ENCODE measurements at regions not wholly inside any gene's neighbourhood (a gene's known extent, or its start where the extent isn't known, plus 50 kb on each side); places are given as distances from the start of the nearest gene placed in this dataset.

DNA sequence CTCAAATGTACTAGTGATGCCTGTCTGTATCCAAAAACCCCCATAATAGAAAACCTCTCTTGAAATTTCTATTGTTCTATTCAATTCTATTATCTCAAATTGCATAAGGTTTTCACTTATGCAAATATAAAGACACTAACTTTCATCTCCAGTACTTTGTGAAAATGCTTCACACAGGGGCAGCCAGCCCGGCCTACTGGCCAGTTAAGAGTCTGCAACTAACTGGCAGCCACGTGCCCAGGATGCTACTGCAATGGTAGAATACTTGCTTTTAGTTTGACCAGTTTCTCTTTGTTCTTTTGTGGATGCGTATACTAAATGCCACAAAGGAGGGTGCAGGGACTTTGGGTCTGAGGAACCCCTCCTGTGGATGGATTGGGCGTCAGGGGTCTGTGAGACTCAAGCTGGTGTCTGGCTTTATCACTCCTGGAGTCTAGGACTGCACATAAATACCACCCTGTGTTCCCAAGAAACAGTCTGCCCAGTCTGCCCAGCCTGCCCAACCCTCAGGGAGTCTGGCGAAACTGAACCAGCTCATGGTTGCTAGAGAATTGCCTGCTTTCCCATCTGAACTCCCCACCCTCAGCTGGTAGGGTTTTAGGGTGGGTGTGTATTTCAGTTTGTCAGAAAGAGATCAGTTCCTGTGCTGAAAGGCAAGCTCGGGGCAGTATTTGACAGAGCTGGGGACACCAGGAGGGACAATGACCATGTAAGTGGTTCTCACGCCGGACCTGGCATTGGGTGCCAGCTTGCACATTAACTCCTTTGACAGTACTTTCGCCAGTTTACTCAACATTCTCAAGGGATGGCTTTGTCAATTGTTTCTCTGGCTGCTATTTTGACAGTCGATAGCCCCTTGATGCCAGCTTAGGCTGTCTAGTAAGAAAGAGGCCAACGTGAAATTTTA is 558.2 kb upstream of the JAG1 start:
- in situ Hi-C loops (cut with MboI; ENCODE audit: low sequenced_read_pairs), result no loop called here

GRCh38 chr20:11232896-11233295 is 559.1 kb upstream of the JAG1 start:
- in situ Hi-C loops (cut with MboI; ENCODE audit: low sequenced_read_pairs), result no loop called here

GRCh38 chr20:11234181-11234580 is 560.4 kb upstream of the JAG1 start:
- in situ Hi-C loops (cut with MboI; ENCODE audit: low sequenced_read_pairs), result no loop called here

GRCh38 chr20:11234608-11235007 is 560.8 kb upstream of the JAG1 start:
- in situ Hi-C loops (cut with MboI; ENCODE audit: low sequenced_read_pairs), result no loop called here

DNA sequence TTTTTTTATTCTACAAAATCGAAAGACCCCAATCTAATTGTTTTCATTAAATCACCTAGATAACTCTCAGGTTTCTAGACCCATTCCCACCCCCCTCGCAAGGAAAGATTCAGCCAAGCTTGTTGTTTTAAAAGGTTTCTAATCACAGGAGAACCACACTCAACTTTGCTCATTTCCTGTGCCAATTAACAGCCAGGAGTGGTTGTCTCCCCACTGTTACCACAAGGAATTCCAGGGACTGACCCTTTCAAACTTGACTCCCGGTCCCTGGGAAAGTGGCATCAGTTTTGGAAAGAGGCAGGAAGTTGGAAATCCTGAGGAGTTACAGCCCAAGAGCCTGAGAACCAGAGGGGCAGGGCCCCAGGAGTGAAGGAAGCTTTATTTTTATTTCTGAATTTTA is 561.3 kb upstream of the JAG1 start:
- in situ Hi-C loops (cut with MboI; ENCODE audit: low sequenced_read_pairs), result no loop called here

GRCh38 chr20:11242320-11242719 is 568.5 kb upstream of the JAG1 start:
- in situ Hi-C loops (cut with MboI; ENCODE audit: low sequenced_read_pairs), result no loop called here

DNA sequence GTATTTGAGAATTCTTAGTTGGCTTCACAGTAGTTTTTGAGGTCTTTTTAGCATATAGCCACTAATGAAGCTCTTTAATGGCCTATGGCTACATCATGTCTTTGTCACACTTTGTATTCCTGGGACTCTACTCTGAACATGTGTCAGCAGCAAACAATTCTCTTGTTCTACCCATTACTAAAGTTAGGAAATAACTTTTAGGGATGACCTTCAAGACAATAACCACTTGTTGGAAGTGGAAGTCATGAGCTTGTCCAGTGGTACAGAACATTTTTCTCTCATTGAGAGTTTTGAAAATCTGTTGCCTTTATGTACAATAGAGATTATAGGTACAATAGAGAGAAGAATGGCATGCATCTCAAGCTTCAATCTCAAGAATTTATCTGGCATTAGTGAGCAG is 571.6 kb upstream of the JAG1 start:
- in situ Hi-C loops (cut with MboI; ENCODE audit: low sequenced_read_pairs), result no loop called here

DNA sequence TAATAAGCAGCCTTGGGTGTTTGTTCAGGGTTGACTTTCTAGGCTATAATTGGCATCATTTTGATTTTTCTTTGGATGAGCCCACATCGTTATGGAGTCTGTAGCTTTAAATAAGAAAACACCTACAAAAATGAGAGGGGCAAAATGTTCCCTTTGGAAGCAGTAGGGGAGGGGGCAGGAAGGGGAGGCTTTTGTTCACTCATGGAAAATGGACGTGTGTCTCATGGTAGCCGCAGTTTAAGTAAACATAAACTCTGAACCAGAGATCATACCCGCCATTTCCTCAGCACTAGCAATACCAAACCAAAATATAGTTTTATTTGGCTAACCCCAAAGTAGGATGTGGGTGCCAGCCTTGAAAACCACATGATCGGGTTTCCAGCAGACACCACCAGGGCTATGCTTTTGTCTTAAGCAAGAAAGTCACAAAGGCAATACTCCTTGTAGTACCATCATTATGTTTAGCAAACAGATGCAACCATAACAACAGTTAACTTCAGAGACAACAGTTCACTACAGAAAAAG is 572.5 kb upstream of the JAG1 start:
- in situ Hi-C loops (cut with MboI; ENCODE audit: low sequenced_read_pairs), result no loop called here

DNA sequence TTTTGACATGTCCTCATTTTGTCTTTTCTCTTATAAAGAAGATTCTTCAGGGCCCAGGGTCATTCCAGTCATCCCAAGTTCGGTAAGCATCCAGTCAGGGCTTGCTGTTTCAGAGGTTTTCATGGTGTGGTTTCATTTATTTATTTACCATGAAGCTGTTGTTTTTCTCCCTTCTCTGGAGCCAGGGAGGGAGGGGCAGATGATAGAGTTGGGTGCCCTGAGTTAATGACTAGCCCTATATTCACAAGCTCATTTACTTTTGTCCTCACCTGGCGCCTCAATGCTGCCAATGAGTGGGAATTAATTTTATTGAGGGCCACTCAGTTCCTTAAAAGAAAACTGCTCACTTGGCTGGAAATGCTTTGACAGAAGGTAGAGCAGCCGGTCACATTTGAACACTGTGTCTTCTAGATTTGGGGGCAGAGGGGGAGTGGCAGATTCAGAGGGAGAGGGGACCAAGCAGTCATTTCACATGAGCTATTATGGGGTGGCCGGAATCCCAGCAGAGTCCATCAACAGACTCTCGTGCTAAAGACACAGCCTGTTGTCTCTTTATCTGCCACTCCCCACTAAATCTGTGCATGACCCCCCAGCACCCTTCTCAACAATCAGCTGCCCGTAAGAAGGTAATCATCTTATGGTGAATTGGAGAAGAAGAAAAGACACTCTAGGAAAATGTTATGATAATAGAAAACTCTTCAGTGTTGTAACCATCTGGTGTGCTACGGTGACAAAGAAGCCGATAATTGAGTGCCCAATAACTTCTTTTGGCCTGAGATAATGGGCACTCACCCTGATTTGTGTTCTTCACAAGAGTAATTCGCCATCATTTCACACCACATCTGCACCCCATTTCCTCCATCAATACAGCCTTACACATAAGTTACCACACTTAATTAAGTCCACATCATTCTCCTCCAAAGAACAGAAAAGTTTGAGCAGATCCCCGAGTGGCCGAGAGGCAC is 573.5 kb upstream of the JAG1 start:
- in situ Hi-C loops (cut with MboI; ENCODE audit: low sequenced_read_pairs), result no loop called here

DNA sequence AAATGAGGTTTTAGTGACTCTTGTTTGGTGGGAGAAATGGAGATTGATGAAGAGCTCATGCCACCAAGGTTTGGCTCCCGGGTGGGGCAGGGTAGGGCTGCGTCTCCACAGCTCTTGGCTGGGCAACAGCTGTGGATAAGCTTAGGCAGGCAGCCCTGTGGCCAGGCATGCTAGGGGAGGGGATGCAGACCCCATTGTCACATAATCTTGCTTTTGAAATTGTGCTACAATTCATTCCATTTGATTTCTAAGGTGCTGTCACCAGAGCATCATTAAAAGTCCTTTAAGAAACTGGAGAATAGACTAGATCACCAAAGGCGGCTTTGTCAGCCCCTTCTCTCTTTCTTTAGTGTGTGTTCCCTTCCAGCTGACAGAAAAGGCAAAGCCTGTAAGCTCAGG is 574.2 kb upstream of the JAG1 start:
- in situ Hi-C loops (cut with MboI; ENCODE audit: low sequenced_read_pairs), result no loop called here

DNA sequence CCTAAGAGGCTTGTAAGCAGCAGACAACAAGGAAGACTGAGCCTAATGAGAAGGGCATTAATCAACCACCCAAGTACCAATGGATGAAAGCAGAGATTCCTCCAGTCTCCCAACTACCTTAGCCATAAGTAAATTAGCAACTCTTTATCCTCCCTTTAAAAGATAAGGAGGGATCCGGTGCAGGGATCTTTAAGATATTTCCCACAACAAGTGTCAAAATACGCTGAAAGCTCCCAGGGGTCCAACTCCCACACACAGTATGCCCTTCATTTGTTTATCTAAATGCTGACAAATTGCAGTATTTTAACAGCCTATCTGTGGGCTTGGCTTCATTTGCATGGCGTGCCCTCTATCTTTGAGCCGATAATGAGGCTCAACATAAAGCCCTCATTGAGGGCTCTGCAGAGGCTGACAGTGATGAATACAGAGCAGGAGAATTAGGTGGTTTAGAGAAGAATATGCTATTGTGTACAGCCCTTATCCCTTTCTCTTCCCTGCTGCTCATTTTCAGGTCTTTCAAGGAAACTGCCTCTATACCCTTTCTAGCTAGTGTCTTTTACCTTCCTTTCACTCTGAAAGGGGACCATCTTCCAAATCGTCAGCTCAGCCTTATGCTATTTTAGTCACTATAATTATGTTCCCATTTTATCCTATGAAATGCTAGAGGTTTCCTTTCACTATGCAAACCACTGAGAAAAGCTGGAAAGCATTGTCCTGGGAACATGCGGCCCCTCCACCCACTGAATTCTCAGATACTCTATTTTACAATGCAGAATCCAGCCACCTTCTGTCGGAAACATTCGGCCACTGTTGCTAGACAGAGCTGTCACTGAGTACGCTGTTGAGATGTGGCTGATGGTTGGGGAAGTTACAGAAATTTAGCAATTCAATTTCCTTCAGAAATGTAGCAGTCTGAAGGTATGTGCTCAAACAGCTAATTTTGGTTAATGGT is 575.2 kb upstream of the JAG1 start:
- in situ Hi-C loops (cut with MboI; ENCODE audit: low sequenced_read_pairs), result no loop called here

GRCh38 chr20:11249683-11250082 is 575.9 kb upstream of the JAG1 start:
- in situ Hi-C loops (cut with MboI; ENCODE audit: low sequenced_read_pairs), result no loop called here

GRCh38 chr20:11252447-11252846 is 578.6 kb upstream of the JAG1 start:
- in situ Hi-C loops (cut with MboI; ENCODE audit: low sequenced_read_pairs), result no loop called here

GRCh38 chr20:11255455-11255854 is 581.7 kb upstream of the JAG1 start:
- in situ Hi-C loops (cut with MboI; ENCODE audit: low sequenced_read_pairs), result no loop called here

- in situ Hi-C loops (cut with MboI; ENCODE audit: low sequenced_read_pairs), result no loop called here
Observed at GRCh38 chr20:11255860-11256259, 582.1 kb upstream of the JAG1 start.

DNA sequence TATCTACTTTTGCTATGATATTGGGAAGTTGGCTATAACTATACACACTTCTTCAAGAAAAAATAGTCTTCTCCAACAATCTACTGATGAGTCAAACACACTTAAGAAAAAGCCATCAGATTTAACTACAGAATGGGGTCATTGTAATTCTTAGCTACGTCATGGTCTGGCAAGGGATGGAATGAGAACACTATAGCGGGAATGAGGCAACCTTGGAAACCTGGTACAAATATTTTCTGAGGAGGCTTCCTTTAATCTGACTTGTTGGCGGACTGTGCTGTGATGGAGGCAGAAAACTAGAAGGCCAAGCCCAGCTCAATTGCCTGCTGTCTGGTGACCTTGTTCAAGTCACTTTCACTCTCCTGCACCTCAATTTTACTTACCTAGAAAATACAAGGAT is 586.8 kb upstream of the JAG1 start:
- in situ Hi-C loops (cut with MboI; ENCODE audit: low sequenced_read_pairs), result no loop called here

GRCh38 chr20:11261533-11262000 is 587.8 kb upstream of the JAG1 start:
- in situ Hi-C loops (cut with MboI; ENCODE audit: low sequenced_read_pairs), result no loop called here

- in situ Hi-C loops (cut with MboI; ENCODE audit: low sequenced_read_pairs), result no loop called here
Observed at GRCh38 chr20:11266571-11266970, 592.8 kb upstream of the JAG1 start.

DNA sequence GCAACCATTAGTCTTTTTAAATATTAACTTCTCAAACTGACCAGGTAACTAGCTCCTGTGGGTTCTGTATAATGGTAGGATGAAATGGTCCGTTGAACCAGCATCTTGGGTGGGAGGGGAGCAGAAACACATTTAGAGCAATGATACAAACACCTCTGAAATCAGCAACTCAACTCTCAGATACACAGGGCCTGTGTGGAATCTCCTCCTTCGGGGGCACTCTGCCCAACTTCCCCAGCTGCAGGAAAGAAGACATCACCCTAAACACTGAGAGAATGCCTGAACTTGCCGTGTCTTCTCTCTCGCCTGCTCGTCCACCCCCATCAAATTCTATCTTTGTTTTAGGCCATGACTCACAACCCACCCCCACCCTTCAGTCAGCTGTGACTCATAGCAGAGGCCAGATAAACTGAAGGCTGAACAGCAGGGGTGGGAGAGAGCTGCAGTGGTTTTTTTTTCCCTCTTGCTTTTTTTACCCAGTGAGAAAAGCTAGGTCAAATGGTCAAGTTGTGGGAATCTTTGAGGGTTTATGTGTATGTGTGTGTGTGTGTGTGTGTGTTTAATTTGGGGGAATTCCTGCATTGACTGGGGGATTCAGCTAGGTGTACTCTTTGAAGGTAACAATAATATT is 593.4 kb upstream of the JAG1 start:
- in situ Hi-C loops (cut with MboI; ENCODE audit: low sequenced_read_pairs), result no loop called here

Data from HL-60/S4 treated with phorbol 12-myristate 13-acetate at 8.2 ng/mL for 4 days and 3 days (cell line).